Activated CD4-positive, alpha-beta T cell treated with anti-CD3 and anti-CD28 coated beads, Interleukin-2, amount 10 ng/mL, durations not matched to agents 24 days and 14 days (primary cell): ENCODE measurements at regions not wholly inside any gene's neighbourhood (a gene's known extent, or its start where the extent isn't known, plus 50 kb on each side); places are given as distances from the start of the nearest gene placed in this dataset.

Experiments
- DNase-seq: peaks from one replicate; pipeline ENCODE4 v3.0.0; 2022
- H3K27ac Mint-ChIP-seq: one replicate; pipeline ENCODE4 v1.8.0; 2022; ENCODE audit warnings: mild to moderate bottlenecking, mixed read lengths
- H3K27me3 Mint-ChIP-seq: one replicate; pipeline ENCODE4 v1.8.0; 2022; ENCODE audit warnings: mixed read lengths
- H3K36me3 Mint-ChIP-seq: one replicate; pipeline ENCODE4 v1.8.0; 2022; ENCODE audit warnings: low read depth, mild to moderate bottlenecking, mixed read lengths
- H3K4me1 Mint-ChIP-seq: one replicate; pipeline ENCODE4 v1.8.0; 2021; ENCODE audit warnings: mixed read lengths
- H3K4me3 Mint-ChIP-seq: one replicate; pipeline ENCODE4 v1.8.0; 2022; ENCODE audit warnings: mild to moderate bottlenecking, moderate library complexity, mixed read lengths
- H3K9me3 Mint-ChIP-seq: one replicate; pipeline ENCODE4 v1.8.0; 2021; ENCODE audit warnings: mixed read lengths
- intact Hi-C: fragments of 100-400 bp; cut with micrococcal nuclease; formaldehyde crosslinking; loops from one replicate; pipeline ENCODE4 v1.15.1; 2023

DNA sequence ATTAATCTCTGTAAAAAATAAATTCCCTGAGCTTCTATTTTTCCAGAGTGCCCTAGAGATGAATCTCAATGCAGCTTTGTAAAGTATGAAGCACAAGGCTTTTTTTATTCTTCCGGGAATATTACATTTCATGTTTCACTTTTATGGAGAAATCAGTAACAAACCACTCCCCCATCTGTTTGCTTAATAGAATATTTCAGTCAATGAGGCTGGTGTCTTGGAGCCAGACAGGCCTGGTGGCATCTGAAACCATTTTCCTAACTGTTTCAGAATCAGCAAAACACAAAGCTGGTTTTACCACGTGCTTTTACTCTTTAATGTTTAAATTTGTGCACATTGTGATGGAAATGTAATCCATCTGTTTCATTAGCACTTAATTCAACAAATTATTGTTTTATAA is 400.8 kb upstream of the HSF2 start:
- Mint-ChIP-seq H3K9me3 (no peaks in the 10 kb centered on the region), H3K4me1 (no peaks in the 10 kb centered on the region), H3K27ac (no peak overlapping the region), H3K36me3 (no peaks in the 10 kb centered on the region), H3K27me3 (no peaks in the 10 kb centered on the region), H3K4me3 (no peak overlapping the region)
- no peak for DNase-seq
- intact Hi-C loops: no loop called here

DNA sequence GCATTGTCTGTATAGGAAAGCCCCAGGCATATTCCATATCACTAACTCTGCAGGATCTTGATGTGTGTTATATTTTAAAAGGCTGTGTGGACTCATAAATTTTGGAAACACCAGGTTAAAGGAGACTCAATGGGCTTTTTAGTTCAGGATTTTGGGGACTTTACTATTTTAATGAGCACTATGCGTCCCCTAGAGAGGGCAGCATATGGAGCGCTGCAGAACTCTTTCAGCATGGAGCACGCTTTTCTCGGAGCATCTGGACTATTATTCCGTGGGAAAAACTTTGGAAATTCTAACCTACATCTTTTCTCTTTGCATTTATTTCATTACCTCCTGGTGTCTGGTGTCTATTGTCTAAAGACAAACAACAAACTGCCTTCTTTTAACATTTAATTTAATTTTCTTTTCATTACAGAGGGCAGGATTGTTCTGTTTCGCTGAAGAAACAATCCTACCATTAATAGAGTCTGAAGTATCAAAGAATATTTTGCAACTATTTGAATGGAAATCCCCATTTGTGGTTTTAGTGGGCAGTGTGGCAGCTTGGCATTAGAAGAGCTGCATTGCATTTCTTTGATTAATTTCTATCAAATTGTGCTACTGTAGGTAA is 399.9 kb upstream of the HSF2 start:
- Mint-ChIP-seq H3K4me1 (no peaks in the 10 kb centered on the region), H3K27me3 (no peaks in the 10 kb centered on the region), H3K4me3 (no peak overlapping the region), H3K36me3 (no peaks in the 10 kb centered on the region), H3K9me3 (no peaks in the 10 kb centered on the region), H3K27ac (no peak overlapping the region)
- DNase-seq: no peak
- intact Hi-C loops: no loop called here

DNA sequence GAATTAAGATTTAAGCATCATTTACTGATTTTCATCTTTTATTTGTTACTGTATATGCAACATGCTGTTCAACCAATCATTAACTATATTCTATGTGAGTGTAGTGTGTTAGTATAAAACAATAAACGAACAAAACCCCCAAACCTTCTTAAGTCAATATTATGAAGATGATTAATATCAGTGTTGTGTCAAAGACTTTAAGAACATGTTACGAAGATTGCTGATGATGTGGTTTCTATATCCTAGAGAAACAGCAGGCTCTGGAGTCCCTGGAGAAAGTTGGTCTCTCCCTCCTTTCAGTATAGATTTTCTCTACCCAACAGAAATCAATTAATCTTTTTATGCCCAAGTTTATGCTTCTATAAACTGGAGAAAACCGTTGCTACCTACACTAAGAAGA is 393.8 kb upstream of the HSF2 start:
- no peaks in the 10 kb centered on the region for H3K36me3 Mint-ChIP-seq
- no peaks in the 10 kb centered on the region for H3K4me1 Mint-ChIP-seq
- no peaks in the 10 kb centered on the region for H3K9me3 Mint-ChIP-seq
- DNase-seq: no peak
- no peak overlapping the region for H3K27ac Mint-ChIP-seq
- intact Hi-C loops: no loop called here
- H3K27me3 Mint-ChIP-seq: peaks cover 4% of the 10 kb centered on the region
- no peak overlapping the region for H3K4me3 Mint-ChIP-seq

DNA sequence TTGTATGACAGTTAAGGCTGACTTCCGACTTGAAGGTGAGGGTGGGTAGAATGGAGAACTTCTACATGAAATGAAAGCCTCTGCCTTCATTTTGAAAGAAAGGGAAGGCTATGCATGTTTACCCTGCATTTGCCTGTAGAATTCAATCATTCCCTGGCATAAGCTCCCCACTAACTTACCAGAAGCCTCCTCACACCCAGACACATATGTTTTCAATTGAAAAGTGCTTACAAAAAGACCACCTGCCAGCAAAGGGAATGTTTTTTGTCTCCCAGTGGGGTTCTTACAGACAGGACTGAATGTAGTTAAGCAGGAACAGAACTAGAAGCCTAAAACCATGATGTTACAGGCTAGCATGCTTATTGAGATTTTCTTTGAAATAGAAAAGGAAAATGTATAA is 392.1 kb upstream of the HSF2 start:
- Mint-ChIP-seq H3K36me3 (no peaks in the 10 kb centered on the region), H3K27ac (no peak overlapping the region), H3K4me3 (no peak overlapping the region), H3K9me3 (no peaks in the 10 kb centered on the region), H3K4me1 (no peaks in the 10 kb centered on the region), H3K27me3 (peaks cover 4% of the 10 kb centered on the region)
- intact Hi-C loops: no loop called here
- no peak for DNase-seq

DNA sequence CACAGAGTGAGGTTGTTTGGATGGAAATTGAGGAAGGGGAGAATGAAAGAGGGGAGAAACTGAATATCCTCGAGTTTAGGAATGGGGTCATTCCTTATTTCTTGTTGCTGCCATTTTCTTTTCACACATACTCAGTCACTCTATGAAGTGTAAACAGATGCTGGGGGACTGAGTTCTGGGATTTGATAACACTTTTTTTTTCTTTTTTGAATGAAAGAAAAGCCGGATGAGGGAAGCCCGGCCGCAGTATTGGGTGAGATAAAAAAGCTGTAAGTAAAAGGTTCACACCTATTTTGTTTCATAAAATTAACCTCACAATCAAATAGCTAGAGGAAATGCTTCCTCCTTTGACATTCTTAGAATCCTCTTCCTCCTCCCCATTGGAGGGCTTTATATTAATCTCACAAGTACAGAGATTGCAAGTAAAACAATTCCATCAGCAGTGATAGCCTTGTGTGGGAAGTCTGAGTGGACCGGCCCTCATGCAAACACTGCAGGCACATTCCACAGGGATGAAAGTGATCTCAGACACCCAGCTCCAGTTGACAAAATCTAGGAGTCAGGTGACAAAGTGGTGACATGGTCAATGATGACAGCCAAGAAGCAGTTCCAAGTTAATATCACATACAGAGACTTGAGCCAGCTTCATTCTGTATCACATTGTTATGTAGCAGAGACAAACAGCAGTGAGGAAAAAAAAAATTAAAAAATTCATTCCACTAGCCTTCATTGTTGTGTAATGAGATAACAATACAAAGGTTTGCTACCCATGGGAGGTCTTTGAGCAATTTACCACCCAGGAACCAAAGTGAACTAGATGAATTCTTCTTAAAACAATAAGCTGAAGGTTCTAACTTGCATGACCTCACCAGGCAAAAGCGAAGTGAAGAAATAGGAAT is 391.1 kb upstream of the HSF2 start:
- Mint-ChIP-seq H3K27me3 (peaks cover 4% of the 10 kb centered on the region), H3K36me3 (no peaks in the 10 kb centered on the region), H3K27ac (no peak overlapping the region), H3K9me3 (no peaks in the 10 kb centered on the region), H3K4me3 (no peak overlapping the region), H3K4me1 (no peaks in the 10 kb centered on the region)
- no peak for DNase-seq
- intact Hi-C loops: no loop called here

DNA sequence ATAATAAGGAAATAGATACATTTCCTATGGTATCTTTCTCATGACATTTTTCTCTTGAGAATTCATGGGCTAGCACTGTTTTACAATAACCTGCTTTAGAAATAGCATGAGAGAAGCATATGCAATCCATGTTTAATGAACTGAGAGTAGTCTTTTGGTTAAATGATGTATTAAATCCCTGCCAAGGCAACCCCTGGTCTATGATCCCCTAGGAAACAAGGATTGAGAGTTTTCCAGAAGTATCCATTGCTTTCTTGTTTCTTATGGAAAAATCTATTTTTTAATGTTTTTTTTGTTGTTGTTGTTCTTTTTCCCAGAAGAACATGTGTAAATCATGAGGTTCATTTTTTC is 390.5 kb upstream of the HSF2 start:
- DNase-seq: no peak
- Mint-ChIP-seq H3K27me3 (peaks cover 4% of the 10 kb centered on the region), H3K36me3 (no peaks in the 10 kb centered on the region), H3K27ac (no peak overlapping the region), H3K4me1 (no peaks in the 10 kb centered on the region), H3K9me3 (no peaks in the 10 kb centered on the region), H3K4me3 (no peak overlapping the region)
- intact Hi-C loops: no loop called here

DNA sequence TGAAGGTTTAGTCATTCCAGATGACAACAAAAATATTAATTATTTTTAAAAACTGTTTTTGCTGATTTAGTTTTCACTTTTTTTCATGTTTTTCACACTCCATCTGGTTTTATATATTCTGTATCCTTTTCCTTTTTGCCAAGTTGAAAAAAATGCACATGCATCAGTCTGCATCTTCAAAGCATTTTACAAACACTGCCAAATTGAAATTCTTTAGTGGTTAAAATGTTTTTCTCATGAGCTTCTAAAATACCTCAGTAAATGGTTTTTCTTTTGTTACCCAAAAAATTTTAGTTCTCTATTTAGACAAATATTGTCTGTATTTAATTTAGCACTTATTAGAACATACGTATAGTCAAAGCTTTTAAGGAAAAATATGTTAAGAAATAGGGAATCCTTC is 386.9 kb upstream of the HSF2 start:
- Mint-ChIP-seq H3K4me1 (no peaks in the 10 kb centered on the region), H3K36me3 (no peaks in the 10 kb centered on the region), H3K9me3 (no peaks in the 10 kb centered on the region), H3K27me3 (peaks cover 1% of the 10 kb centered on the region), H3K4me3 (no peak overlapping the region), H3K27ac (no peak overlapping the region)
- no peak for DNase-seq
- intact Hi-C loops: no loop called here

DNA sequence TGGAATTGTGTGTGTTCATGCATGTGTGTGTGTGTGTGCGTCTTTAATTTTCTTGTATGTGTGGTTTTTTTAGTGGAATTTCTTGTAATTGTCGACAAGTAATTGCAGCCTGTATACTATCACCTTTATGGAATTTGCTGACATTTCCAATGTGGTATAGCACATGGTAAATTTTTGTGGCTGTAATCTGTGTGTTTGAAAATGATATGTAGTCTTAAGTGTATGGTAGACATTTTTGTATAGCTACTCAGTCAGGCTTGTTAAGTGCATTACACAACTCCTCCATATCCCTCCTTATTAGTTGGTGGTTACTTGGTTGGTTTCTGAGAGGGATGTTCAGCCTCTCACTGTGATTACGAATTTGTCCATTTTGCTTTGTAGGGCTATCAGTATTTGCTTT is 384.5 kb upstream of the HSF2 start:
- H3K4me1 Mint-ChIP-seq: no peaks in the 10 kb centered on the region
- no peak overlapping the region for H3K27ac Mint-ChIP-seq
- no peak overlapping the region for H3K4me3 Mint-ChIP-seq
- no peaks in the 10 kb centered on the region for H3K36me3 Mint-ChIP-seq
- intact Hi-C loops: no loop called here
- no peaks in the 10 kb centered on the region for H3K9me3 Mint-ChIP-seq
- no peaks in the 10 kb centered on the region for H3K27me3 Mint-ChIP-seq
- DNase-seq: no peak

DNA sequence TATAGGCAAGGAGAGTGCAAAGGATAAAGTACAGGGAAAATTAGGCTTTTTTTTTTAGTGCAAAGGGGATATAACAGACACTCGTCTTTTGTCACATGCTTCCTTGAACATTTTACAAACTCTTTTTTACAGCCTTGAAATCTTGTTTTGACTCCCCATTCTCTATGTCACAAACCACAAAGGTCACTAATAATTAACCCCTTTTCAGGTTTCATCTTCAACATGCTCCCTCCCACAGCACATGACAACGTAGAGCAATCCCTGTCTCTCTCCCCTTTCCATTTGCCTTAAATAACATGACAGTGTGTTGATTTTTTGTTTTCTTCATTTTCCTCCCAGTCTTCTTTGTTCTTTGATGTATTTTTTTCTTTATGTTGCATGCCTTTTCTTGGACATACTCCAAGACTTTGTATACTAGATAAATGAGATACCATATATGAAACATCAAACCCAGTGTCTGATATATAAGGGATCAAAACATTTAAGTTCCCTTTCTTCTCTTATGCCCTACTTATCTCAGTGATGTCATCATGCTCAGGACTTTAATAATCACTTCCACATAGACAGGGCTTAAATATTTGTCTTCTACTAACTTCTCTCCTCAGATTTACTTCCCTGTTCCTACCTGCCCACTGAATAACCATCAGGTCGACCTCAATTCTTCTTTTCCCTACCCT is 378.7 kb upstream of the HSF2 start:
- H3K27me3 Mint-ChIP-seq: no peaks in the 10 kb centered on the region
- intact Hi-C loops: no loop called here
- H3K27ac Mint-ChIP-seq: no peak overlapping the region
- no peaks in the 10 kb centered on the region for H3K36me3 Mint-ChIP-seq
- DNase-seq: no peak
- H3K9me3 Mint-ChIP-seq: no peaks in the 10 kb centered on the region
- no peaks in the 10 kb centered on the region for H3K4me1 Mint-ChIP-seq
- H3K4me3 Mint-ChIP-seq: no peak overlapping the region

DNA sequence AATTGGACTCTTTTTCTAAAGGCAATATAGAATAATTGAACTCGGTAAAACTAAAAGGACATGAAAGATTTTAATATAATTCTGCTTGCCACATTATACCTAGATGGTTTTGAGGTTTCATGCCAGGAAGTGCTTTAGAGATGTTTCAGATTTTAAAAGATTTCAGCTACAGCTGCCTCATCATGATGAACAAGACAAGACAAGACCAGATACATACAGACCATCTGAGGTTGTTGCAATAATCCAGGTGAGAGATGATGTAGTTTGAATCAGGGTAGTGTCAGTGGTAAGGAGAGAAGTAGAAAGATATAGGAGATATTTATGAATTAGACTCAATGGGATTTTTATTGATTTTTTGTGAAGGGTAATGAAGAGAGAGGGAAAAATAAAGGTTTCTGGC is 374.3 kb upstream of the HSF2 start:
- Mint-ChIP-seq H3K4me3 (no peak overlapping the region), H3K9me3 (no peaks in the 10 kb centered on the region), H3K27ac (no peak overlapping the region), H3K4me1 (no peaks in the 10 kb centered on the region), H3K27me3 (peaks cover 4% of the 10 kb centered on the region), H3K36me3 (no peaks in the 10 kb centered on the region)
- no peak for DNase-seq
- intact Hi-C loops: no loop called here

DNA sequence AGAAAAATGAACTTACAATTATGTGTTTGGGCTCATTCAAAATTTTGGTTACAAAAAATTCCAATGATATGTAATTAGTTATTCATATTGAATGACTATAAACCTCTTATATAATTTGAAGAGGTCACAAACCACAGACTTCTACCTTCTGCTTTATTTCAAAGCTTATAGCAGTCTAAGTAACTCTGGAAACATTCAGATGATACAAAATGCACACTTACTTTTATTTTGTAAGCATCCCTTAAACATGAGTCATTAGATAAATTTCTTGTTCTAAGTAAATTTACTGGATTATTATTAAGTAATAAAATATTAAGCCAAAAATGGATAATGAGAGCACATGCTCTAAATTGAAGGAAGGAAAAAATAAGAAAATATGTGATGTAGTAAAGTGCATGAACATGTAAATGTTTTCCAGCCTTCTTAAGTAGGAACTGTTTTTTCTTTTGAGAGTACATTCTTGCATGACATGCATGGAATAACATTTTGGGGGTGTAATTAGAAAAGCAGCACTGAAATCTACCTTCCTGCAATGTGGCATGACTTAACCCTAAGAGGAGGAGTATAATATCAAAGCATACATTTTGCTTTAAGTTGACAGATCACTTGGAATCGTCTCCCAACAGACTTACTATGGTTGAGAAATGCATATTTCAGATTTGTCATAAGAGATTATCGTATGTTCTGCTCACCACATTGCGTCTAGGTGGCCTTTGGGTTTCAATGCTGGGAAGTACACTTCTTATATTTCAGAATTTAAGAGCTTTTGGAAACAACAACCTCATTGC is 372.7 kb upstream of the HSF2 start:
- Mint-ChIP-seq H3K36me3 (no peaks in the 10 kb centered on the region), H3K4me3 (no peak overlapping the region), H3K27ac (no peak overlapping the region), H3K9me3 (no peaks in the 10 kb centered on the region), H3K27me3 (peaks cover 4% of the 10 kb centered on the region), H3K4me1 (peaks cover 3% of the 10 kb centered on the region)
- no peak for DNase-seq
- intact Hi-C loops: no loop called here

DNA sequence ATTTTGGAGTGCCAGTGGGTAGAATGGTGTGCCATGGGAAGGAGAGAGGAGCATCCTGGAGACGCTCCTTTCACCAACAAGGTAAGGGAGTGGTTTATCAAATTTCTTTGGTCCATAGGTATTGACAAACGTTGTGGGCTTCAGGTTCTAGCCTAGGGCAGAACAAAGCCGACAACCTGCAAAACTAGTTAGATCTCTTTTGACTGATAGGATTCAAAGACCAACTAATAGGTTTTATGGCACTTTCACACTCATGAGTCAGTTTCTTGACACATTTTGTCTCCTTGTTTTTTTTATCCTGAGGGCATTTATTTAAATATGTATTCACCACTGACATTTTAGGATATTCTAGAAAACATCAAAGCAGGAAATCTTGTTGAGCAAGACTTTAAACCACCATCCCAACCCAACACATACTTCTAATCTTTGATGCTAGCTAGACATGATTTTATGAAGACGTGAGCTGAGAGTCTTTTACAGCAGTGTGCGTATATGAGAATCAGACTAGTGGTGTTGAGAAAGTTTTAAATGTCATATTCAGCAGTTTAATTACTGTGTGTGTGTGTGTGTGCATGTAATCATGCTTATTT is 370.4 kb upstream of the HSF2 start:
- Mint-ChIP-seq H3K27ac (no peak overlapping the region), H3K9me3 (no peaks in the 10 kb centered on the region), H3K4me3 (no peak overlapping the region), H3K4me1 (peaks cover 3% of the 10 kb centered on the region), H3K27me3 (peaks cover 4% of the 10 kb centered on the region), H3K36me3 (no peaks in the 10 kb centered on the region)
- no peak for DNase-seq
- intact Hi-C loops: no loop called here

DNA sequence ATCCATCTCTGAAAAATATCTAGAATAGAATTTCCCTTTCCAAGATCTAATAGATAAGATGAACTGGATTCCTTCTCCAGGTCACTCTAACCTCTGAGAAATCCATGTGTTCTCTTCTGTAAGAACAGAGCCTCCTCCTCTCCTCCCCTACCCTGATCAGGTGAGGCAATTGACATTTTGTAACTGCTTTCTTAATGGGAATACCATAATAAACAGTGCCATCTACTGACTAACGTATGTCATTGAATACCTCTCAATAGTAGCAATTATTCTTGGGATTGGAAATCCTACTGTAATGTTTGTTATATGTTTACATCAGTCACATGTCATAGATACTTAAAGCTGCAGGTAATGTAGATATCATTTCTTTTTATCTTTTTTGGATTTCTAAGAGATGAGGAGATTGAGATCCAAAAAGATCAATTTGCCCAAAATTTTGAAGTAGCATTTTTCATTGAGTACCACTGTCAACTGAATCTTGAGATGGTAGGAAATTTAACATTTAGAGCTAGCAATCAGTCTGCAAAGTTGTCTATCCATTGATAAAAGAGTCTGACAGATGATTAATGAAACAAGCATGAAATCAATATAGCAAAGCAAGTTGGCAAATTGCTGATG is 365.8 kb upstream of the HSF2 start:
- Mint-ChIP-seq H3K9me3 (no peaks in the 10 kb centered on the region), H3K27me3 (no peaks in the 10 kb centered on the region), H3K4me1 (peaks cover 3% of the 10 kb centered on the region), H3K4me3 (no peak overlapping the region), H3K36me3 (no peaks in the 10 kb centered on the region), H3K27ac (no peak overlapping the region)
- intact Hi-C loops: loop anchor here (1.0 to 5.0 kb wide), 2 partner anchors 596 to 978 kb away; partner anchors contain the start of gene GJA1
- no peak for DNase-seq
